Gastrocnemius medialis (tissue), 4 donors: ENCODE measurements at regions not wholly inside any gene's neighbourhood (a gene's known extent, or its start where the extent isn't known, plus 50 kb on each side); places are given as distances from the start of the nearest gene placed in this dataset.

Experiments used
- POLR2A ChIP-seq, 2 donors: fragments of 450-650 bp; IDR thresholded peaks; one replicate each; pipeline ENCODE4 v1.6.1; 2017; ENCODE audit warnings: antibody characterized with exemption in 2 of 2, mild to moderate bottlenecking in 2 of 2, moderate library complexity in 2 of 2
- TF ChIP-seq, protein P1 (sequence below), 5 experiments: fragments of 450-650 bp in 3 of 5; fragments of 200-600 bp in 2 of 5; sonication (generic) in 2 of 5; IDR thresholded peaks in 4 of 5; conservative IDR thresholded peaks in 1 of 5; 1 replicate in 4 of 5; 2 replicates in 1 of 5; pipeline ENCODE4 v1.5.1; 2016 to 2019; ENCODE audit warnings: antibody characterized with exemption in 5 of 5, mild to moderate bottlenecking in 3 of 5, moderate library complexity in 3 of 5

DNA sequence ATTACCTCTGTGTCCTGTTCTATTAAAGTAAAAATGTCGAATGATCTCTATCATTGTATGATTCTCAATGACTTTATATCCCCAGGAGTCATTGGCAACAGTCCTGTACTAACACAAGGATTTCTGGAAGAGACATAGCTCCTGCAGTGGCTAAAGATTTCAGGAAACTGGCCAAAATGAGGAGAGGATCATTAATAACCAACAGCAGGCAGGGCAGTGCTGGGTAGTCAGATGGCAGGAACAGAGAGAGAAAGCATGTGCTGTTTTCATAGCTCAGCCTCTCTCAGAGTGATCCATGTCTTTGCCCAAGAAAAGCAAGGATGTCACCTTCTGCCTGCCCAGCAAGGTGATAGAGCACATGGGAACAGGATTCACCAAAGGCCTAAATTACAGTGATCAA is 604.7 kb upstream of the PLXNA2 start:
- TF ChIP-seq, protein P1, sequence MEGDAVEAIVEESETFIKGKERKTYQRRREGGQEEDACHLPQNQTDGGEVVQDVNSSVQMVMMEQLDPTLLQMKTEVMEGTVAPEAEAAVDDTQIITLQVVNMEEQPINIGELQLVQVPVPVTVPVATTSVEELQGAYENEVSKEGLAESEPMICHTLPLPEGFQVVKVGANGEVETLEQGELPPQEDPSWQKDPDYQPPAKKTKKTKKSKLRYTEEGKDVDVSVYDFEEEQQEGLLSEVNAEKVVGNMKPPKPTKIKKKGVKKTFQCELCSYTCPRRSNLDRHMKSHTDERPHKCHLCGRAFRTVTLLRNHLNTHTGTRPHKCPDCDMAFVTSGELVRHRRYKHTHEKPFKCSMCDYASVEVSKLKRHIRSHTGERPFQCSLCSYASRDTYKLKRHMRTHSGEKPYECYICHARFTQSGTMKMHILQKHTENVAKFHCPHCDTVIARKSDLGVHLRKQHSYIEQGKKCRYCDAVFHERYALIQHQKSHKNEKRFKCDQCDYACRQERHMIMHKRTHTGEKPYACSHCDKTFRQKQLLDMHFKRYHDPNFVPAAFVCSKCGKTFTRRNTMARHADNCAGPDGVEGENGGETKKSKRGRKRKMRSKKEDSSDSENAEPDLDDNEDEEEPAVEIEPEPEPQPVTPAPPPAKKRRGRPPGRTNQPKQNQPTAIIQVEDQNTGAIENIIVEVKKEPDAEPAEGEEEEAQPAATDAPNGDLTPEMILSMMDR (IDR thresholded peaks at IDR 0.05 in 4 of 5, conservative IDR thresholded peaks at IDR 0.05 in 1 of 5) = no peak
- TF ChIP-seq POLR2A (IDR thresholded peaks at IDR 0.05) = no peak
